ENCODE measurements at regions not wholly inside any gene's neighbourhood (a gene's known extent, or its start where the extent isn't known, plus 50 kb on each side); places are given as distances from the start of the nearest gene placed in this dataset.

DNA sequence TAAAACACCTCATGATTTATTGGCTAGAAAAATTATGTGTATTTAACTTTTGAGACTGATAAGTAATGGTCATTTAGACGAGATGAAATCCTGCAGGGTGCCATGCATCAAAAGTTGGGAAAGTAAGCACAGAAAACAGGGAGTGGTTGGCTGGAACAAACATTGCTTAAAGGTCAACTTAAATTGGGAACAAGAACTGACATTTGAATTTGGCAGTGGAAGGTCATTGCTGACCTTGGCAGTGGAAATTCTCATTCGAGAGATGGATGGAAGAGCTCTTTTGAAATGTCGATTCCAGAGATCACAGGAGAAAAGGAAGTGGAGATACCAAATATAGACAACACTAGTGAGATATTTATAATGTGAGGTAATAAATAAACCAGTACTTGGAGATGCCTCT lies 572.8 kb downstream of the TRAM1L1 start:
- TF ChIP-seq, protein P1, sequence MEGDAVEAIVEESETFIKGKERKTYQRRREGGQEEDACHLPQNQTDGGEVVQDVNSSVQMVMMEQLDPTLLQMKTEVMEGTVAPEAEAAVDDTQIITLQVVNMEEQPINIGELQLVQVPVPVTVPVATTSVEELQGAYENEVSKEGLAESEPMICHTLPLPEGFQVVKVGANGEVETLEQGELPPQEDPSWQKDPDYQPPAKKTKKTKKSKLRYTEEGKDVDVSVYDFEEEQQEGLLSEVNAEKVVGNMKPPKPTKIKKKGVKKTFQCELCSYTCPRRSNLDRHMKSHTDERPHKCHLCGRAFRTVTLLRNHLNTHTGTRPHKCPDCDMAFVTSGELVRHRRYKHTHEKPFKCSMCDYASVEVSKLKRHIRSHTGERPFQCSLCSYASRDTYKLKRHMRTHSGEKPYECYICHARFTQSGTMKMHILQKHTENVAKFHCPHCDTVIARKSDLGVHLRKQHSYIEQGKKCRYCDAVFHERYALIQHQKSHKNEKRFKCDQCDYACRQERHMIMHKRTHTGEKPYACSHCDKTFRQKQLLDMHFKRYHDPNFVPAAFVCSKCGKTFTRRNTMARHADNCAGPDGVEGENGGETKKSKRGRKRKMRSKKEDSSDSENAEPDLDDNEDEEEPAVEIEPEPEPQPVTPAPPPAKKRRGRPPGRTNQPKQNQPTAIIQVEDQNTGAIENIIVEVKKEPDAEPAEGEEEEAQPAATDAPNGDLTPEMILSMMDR (conservative IDR thresholded peaks at IDR 0.05; ENCODE audit: low read depth, low read length), result no peak
- DNase-seq (ENCODE audit: low read depth), result no peak
- H3K4me3 ChIP-seq (ENCODE audit: low read depth, low read length), result no peak overlapping the region

DNA sequence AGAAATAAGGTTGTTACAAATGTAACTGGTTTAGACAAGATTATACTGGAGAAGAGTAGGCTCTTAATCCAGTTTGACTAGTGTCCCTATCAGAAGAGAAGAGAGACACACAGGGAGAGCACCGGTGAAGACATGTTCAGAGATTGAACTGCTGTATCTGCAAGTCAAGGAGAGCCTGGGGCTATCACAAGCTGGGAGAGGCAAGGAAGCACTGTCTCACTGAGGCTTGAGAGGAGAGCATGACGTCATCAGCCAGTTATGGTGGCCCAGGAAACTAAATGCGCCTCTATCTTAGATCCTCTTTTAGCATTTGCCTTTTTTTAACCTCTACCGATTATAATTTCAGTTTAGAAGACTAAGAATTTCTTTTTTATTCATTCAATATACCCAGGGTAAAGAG lies 583.4 kb downstream of the TRAM1L1 start:
- TF ChIP-seq, protein P1 (conservative IDR thresholded peaks at IDR 0.05; ENCODE audit: low read depth, low read length), result no peak
- no peak for DNase-seq (ENCODE audit: low read depth)
- H3K4me3 ChIP-seq (ENCODE audit: low read depth, low read length), result no peak overlapping the region

DNA sequence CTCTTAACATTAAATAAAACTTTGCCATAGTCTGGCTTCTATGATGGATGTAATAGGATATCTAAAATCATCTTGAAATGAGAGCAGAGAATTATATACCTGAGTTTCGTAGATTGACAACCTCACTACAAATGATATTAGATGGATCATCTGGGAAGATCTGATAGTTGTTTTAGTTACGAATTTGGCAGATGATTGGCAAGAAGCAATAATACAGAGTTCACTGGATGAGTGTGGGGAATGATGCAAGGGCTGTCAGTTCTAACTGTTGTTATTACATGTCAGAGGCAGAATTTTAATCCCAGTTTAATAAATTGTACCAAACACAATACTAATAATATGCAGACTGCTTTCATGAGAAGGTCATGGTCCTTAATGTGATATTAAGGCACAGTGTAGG lies 585.2 kb downstream of the TRAM1L1 start:
- TF ChIP-seq, protein P1 (conservative IDR thresholded peaks at IDR 0.05; ENCODE audit: low read depth, low read length), result no peak
- H3K4me3 ChIP-seq (ENCODE audit: low read depth, low read length), result no peak overlapping the region
- no peak for DNase-seq (ENCODE audit: low read depth)

DNA sequence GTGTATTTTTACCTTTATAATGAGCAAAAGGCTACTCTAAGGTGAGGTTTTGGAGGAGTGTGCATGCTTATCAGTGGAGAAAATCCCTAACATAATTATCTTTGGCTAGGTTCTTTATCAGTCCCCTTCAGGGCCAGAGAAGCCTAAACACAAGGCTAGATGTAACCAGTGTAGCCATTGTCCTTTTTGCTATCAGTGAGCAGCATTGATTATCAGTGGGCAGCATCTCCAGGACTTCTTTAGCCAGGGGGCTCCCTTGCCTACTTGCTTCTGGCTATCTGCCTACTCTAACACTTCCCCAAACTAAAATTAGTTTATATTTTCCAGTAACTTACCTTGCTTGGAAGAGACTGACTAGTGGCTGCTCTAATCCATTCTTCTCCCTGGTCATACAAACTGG lies 595.6 kb downstream of the TRAM1L1 start:
- TF ChIP-seq, protein P1 (conservative IDR thresholded peaks at IDR 0.05; ENCODE audit: low read depth, low read length), result no peak
- H3K4me3 ChIP-seq (ENCODE audit: low read depth, low read length), result no peak overlapping the region
- DNase-seq (ENCODE audit: low read depth), result no peak

DNA sequence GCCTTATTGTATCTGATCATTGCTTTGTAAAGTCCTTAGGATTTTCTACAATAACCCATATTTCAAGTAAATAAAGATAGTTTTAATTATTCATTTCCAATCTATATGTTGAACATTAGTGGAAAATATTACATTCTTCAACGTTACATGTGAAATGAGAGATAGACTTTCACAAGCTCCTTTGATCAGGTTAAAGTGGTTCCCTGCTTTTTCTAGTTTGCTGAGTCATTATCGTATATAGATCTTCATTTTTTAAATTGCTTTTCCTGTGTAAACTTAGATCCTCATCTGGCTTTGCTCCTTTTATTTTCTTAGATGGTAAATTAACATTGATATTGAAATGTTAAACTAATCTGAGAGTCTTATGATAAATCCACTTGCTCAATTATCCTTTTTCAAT lies 599.0 kb downstream of the TRAM1L1 start:
- TF ChIP-seq, protein P1 (conservative IDR thresholded peaks at IDR 0.05; ENCODE audit: low read depth, low read length), result no peak
- no peak overlapping the region for H3K4me3 ChIP-seq (ENCODE audit: low read depth, low read length)
- DNase-seq (ENCODE audit: low read depth), result no peak

DNA sequence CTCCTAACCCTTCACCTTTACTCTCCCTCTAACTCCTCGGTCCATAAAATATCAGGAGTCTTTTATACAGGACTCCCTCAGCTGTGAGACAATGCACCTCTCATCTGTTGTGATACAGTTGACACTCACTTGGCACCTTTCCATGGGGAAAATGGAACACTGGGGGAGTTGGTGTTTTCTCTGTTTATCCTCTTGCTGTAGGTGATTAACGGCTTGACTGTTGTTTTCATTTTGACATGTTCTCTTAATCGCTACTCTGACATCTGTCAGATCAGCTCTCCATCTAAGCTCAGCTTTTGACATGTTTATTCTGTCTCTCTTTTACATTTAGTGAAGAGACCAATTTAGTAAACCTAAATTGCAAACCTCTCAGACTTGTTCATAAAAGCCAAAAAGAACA lies 604.8 kb downstream of the TRAM1L1 start:
- TF ChIP-seq, protein P1 (conservative IDR thresholded peaks at IDR 0.05; ENCODE audit: low read depth, low read length), result no peak
- no peak for DNase-seq (ENCODE audit: low read depth)
- no peak overlapping the region for H3K4me3 ChIP-seq (ENCODE audit: low read depth, low read length)

DNA sequence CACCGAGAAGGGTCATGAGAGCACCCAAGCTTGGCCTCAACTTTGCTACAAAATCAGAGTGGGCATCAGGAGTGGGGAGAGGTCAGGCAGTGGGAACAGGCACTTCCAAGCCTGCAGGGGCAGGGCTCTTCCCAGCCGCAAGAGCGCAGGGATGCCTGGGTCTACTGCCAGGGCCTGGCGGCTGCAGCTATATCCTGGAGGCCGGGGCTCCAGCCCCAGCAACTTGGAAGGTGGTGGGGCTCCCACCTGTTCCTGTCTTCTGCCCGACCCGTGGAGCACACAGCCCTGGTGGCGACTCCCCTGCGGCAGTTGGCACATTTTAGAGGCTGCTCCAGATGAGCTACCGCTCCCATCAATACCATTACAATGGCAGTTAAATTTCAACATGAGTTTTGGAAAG lies 607.0 kb downstream of the TRAM1L1 start:
- DNase-seq (ENCODE audit: low read depth), result no peak
- TF ChIP-seq, protein P1 (conservative IDR thresholded peaks at IDR 0.05; ENCODE audit: low read depth, low read length), result no peak
- H3K4me3 ChIP-seq (ENCODE audit: low read depth, low read length), result no peak overlapping the region

Measured in epithelial cell of proximal tubule (primary cell).